H1 (cell line): ENCODE measurements at regions not wholly inside any gene's neighbourhood (a gene's known extent, or its start where the extent isn't known, plus 50 kb on each side); places are given as distances from the start of the nearest gene placed in this dataset.
"Not testable (repeated sequence)": the region's sequence is repeated elsewhere in the genome, so short reads cannot be mapped to it uniquely, and the experiment has no call there.

ENCODE experiments used
- CHD2 ChIP-seq: IDR thresholded peaks from 2 replicates; pipeline ENCODE4 v1.6.1; 2012; ENCODE audit warnings: low read length, improper control_type of control experiment
- EGR1 ChIP-seq: IDR thresholded peaks from 2 replicates; pipeline ENCODE4 v1.6.1; 2011; ENCODE audit warnings: low read depth, low read length, borderline replicate concordance
- FOSL1 ChIP-seq: IDR thresholded peaks from 2 replicates; pipeline ENCODE4 v1.6.1; 2011; ENCODE audit warnings: mild to moderate bottlenecking, low read depth, low read length, moderate library complexity; ENCODE audit not compliant: insufficient read depth
- GABPA ChIP-seq: IDR thresholded peaks from 2 replicates; pipeline ENCODE4 v1.6.1; 2011; ENCODE audit warnings: mild to moderate bottlenecking, low read length, moderate library complexity, borderline replicate concordance; ENCODE audit not compliant: insufficient read depth
- POLR2A ChIP-seq, 2 experiments: IDR thresholded peaks; 1 replicate in 1 of 2; 2 replicates in 1 of 2; pipeline ENCODE4 v1.6.1; 2011; ENCODE audit warnings: low read depth in 2 of 2, low read length in 2 of 2, mild to moderate bottlenecking in 2 of 2; ENCODE audit errors: control extremely low read depth in 1 of 2
- POLR2AphosphoS5 ChIP-seq: IDR thresholded peaks from 2 replicates; pipeline ENCODE4 v1.6.1; 2011; ENCODE audit warnings: low read depth, low read length
- RAD21 ChIP-seq, 2 experiments: IDR thresholded peaks in 1 of 2; conservative IDR thresholded peaks in 1 of 2; 2 replicates each; pipeline ENCODE4 v1.6.1; 2011; ENCODE audit warnings: low read depth in 2 of 2, low read length in 2 of 2, improper control_type of control experiment in 1 of 2, inconsistent platforms in 1 of 2, mild to moderate bottlenecking in 1 of 2, moderate library complexity in 1 of 2
- TBP ChIP-seq: IDR thresholded peaks from 2 replicates; pipeline ENCODE4 v1.6.1; 2011; ENCODE audit warnings: low read depth, low read length, improper control_type of control experiment
- TF ChIP-seq, protein P1 (sequence below): IDR thresholded peaks from 2 replicates; pipeline ENCODE4 v1.6.1; 2012; ENCODE audit warnings: inconsistent platforms
- TF ChIP-seq, protein P2 (sequence below), 3 experiments: IDR thresholded peaks; 1 replicate in 2 of 3; 2 replicates in 1 of 3; pipeline versions ENCODE4 v1.5.1 to v1.6.1; 2011; ENCODE audit warnings: low read length in 3 of 3, mild to moderate bottlenecking in 3 of 3, inconsistent platforms in 2 of 3, low read depth in 1 of 3, moderate library complexity in 1 of 3; ENCODE audit not compliant: insufficient read depth in 1 of 3; ENCODE audit errors: control extremely low read depth in 1 of 3
- TF ChIP-seq, protein P3 (sequence below): IDR thresholded peaks from 2 replicates; pipeline ENCODE4 v1.6.1; 2011; ENCODE audit warnings: low read length, improper control_type of control experiment

DNA sequence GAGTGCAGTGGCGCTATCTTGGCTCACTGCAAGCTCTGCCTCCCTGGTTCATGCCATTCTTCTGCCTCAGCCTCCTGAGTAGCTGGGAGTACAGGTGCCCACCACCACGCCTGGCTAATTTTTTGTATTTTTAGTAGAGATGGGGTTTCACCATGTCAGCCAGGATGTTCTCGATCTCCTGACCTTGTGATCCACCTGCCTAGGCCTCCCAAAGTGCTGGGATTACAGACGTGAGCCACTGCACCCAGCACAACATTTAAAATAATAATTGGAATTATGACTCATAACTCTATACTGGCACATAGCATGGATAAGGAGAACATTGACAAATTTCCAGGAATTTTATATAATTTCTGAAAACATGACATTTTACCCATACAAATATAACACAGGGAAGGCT is 54.2 kb downstream of the DBET start:
- not testable (repeated sequence) for TF ChIP-seq POLR2AphosphoS5; FOSL1; POLR2A (IDR thresholded peaks at IDR 0.05; ENCODE audit: control extremely low read depth in 1 of 2, low read depth in 2 of 2, low read length in 2 of 2); TBP; RAD21 (IDR thresholded peaks at IDR 0.05 in 1 of 2, conservative IDR thresholded peaks at IDR 0.05 in 1 of 2; ENCODE audit: low read depth in 2 of 2, low read length in 2 of 2); CHD2; GABPA; EGR1
- TF ChIP-seq, protein P1, sequence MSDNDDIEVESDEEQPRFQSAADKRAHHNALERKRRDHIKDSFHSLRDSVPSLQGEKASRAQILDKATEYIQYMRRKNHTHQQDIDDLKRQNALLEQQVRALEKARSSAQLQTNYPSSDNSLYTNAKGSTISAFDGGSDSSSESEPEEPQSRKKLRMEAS: not testable (repeated sequence)
- TF ChIP-seq, protein P2, sequence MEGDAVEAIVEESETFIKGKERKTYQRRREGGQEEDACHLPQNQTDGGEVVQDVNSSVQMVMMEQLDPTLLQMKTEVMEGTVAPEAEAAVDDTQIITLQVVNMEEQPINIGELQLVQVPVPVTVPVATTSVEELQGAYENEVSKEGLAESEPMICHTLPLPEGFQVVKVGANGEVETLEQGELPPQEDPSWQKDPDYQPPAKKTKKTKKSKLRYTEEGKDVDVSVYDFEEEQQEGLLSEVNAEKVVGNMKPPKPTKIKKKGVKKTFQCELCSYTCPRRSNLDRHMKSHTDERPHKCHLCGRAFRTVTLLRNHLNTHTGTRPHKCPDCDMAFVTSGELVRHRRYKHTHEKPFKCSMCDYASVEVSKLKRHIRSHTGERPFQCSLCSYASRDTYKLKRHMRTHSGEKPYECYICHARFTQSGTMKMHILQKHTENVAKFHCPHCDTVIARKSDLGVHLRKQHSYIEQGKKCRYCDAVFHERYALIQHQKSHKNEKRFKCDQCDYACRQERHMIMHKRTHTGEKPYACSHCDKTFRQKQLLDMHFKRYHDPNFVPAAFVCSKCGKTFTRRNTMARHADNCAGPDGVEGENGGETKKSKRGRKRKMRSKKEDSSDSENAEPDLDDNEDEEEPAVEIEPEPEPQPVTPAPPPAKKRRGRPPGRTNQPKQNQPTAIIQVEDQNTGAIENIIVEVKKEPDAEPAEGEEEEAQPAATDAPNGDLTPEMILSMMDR (IDR thresholded peaks at IDR 0.05; ENCODE audit: control extremely low read depth in 1 of 3, insufficient read depth in 1 of 3, low read depth in 1 of 3, low read length in 3 of 3): not testable (repeated sequence)
- TF ChIP-seq, protein P3, sequence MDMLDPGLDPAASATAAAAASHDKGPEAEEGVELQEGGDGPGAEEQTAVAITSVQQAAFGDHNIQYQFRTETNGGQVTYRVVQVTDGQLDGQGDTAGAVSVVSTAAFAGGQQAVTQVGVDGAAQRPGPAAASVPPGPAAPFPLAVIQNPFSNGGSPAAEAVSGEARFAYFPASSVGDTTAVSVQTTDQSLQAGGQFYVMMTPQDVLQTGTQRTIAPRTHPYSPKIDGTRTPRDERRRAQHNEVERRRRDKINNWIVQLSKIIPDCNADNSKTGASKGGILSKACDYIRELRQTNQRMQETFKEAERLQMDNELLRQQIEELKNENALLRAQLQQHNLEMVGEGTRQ: not testable (repeated sequence)
